GM12872 (cell line): ENCODE measurements at regions not wholly inside any gene's neighbourhood (a gene's known extent, or its start where the extent isn't known, plus 50 kb on each side); places are given as distances from the start of the nearest gene placed in this dataset.

Source experiments
- CTCF ChIP-seq: IDR thresholded peaks from 3 replicates; pipeline ENCODE4 v1.5.1; 2011; ENCODE audit warnings: low read depth, mild to moderate bottlenecking, low read length, moderate library complexity; ENCODE audit not compliant: insufficient read depth

GRCh38 chr2:223155956-223156355 lies 104.0 kb downstream of the KCNE4 start:
- TF ChIP-seq CTCF, result no peak

- TF ChIP-seq CTCF, result no peak
These were observed 110.0 kb downstream of the KCNE4 start for GRCh38 chr2:223161873-223162458.

GRCh38 chr2:223165423-223166214 lies 113.6 kb downstream of the KCNE4 start:
- no peak for TF ChIP-seq CTCF

GRCh38 chr2:223166215-223166493 lies 114.2 kb downstream of the KCNE4 start:
- no peak for TF ChIP-seq CTCF

- no peak for TF ChIP-seq CTCF
These were observed 115.1 kb downstream of the KCNE4 start for GRCh38 chr2:223166983-223167650.

GRCh38 chr2:223169830-223170605 lies 118.0 kb downstream of the KCNE4 start:
- no peak for TF ChIP-seq CTCF

GRCh38 chr2:223176970-223177369 lies 125.0 kb downstream of the KCNE4 start:
- no peak for TF ChIP-seq CTCF
